HepG2 (cell line): ENCODE measurements at regions not wholly inside any gene's neighbourhood (a gene's known extent, or its start where the extent isn't known, plus 50 kb on each side); places are given as distances from the start of the nearest gene placed in this dataset.

Experiments
- EZH2 ChIP-seq: conservative IDR thresholded peaks from 2 replicates; pipeline ENCODE4 v1.6.1; 2012; ENCODE audit warnings: mild to moderate bottlenecking, low read depth, low read length, moderate library complexity
- GABPA ChIP-seq, 2 experiments: IDR thresholded peaks; 2 replicates each; pipeline ENCODE4 v1.6.1; 2011 to 2016; ENCODE audit warnings: low read depth in 2 of 2, low read length in 1 of 2, missing biosample characterization in 1 of 2, missing genetic modification characterization in 1 of 2
- POLR2A ChIP-seq, 2 experiments: IDR thresholded peaks; 2 replicates each; pipeline ENCODE4 v1.6.1; 2011; ENCODE audit warnings: low read depth in 2 of 2, low read length in 2 of 2, mild to moderate bottlenecking in 1 of 2, moderate library complexity in 1 of 2; ENCODE audit not compliant: insufficient read depth in 1 of 2
- SAP130 ChIP-seq: IDR thresholded peaks from 2 replicates; pipeline ENCODE4 v1.6.1; 2016; ENCODE audit warnings: low read depth
- ZC3H4 ChIP-seq: sonication (generic); formaldehyde crosslinking; IDR thresholded peaks from 2 replicates; pipeline ENCODE4 v1.4.0; 2020; ENCODE audit warnings: missing genetic modification reagents, borderline replicate concordance
- ZNF407 ChIP-seq: sonication (generic); formaldehyde crosslinking; IDR thresholded peaks from one replicate; pipeline ENCODE4 v1.5.1; 2020; ENCODE audit warnings: mild to moderate bottlenecking, missing genetic modification reagents; ENCODE audit errors: not compliant biosample characterization

- no peak for TF ChIP-seq SAP130 (CRISPR knock-in tag)
- no peak for TF ChIP-seq ZNF407 (CRISPR knock-in tag)
- TF ChIP-seq GABPA (IDR thresholded peaks at IDR 0.05; ENCODE audit: low read depth, low read length), result no peak
- no peak for TF ChIP-seq GABPA (CRISPR knock-in tag; IDR thresholded peaks at IDR 0.05; ENCODE audit: low read depth)
- no peak for TF ChIP-seq ZC3H4 (CRISPR knock-in tag)
- TF ChIP-seq POLR2A (IDR thresholded peaks at IDR 0.05; ENCODE audit: insufficient read depth in 1 of 2, low read depth in 2 of 2, low read length in 2 of 2), result no peak
- TF ChIP-seq EZH2, result no peak
Observed at GRCh38 chr22:27201276-27201675, 543.9 kb downstream of the MIAT start.
